Stomach (tissue), 8 donors: ENCODE measurements at regions not wholly inside any gene's neighbourhood (a gene's known extent, or its start where the extent isn't known, plus 50 kb on each side); places are given as distances from the start of the nearest gene placed in this dataset.

Experiments
- DNase-seq, 2 donors: peaks; one replicate each; pipeline versions ENCODE4 v3.0.0 to v3.0.0-alpha.2; 2013 to 2019
- H3K27ac ChIP-seq, 5 donors: fragments of 200-600 bp in 4 of 5; sonication (generic) in 4 of 5; one replicate each; pipeline ENCODE4 v1.5.1; 2013 to 2019; ENCODE audit warnings: mild to moderate bottlenecking in 1 of 5, moderate library complexity in 1 of 5
- H3K27me3 ChIP-seq, 3 donors: fragments of 200-600 bp; sonication (generic); one replicate each; pipeline ENCODE4 v1.5.1; 2017 to 2019; ENCODE audit warnings: mixed run types in 1 of 3
- H3K36me3 ChIP-seq, 4 donors: fragments of 200-600 bp; sonication (generic); 1 replicate in 3 of 4; 2 replicates in 1 of 4; pipeline ENCODE4 v1.5.1; 2016 to 2019
- H3K4me1 ChIP-seq, 4 donors: fragments of 200-600 bp; sonication (generic); one replicate each; pipeline ENCODE4 v1.5.1; 2016 to 2019
- H3K4me3 ChIP-seq, 4 donors: fragments of 200-600 bp; sonication (generic) in 3 of 4; one replicate each; pipeline ENCODE4 v1.5.1; 2016 to 2019; ENCODE audit warnings: mild to moderate bottlenecking in 1 of 4
- H3K9me3 ChIP-seq, 4 donors: fragments of 200-600 bp; sonication (generic); one replicate each; pipeline ENCODE4 v1.5.1; 2016 to 2019
- CTCF ChIP-seq, 7 experiments: fragments of 450-650 bp in 4 of 7; fragments of 200-600 bp in 3 of 7; sonication (generic) in 3 of 7; IDR thresholded peaks; one replicate each; pipeline ENCODE4 v1.5.1; 2016 to 2019; ENCODE audit warnings: antibody characterized with exemption in 7 of 7, control low read depth in 2 of 7, mild to moderate bottlenecking in 1 of 7
- EP300 ChIP-seq: sonication (generic); formaldehyde crosslinking; IDR thresholded peaks from one replicate; pipeline ENCODE4 v1.6.1; 2017; ENCODE audit warnings: antibody characterized with exemption
- POLR2A ChIP-seq, 4 donors: fragments of 450-650 bp; IDR thresholded peaks; one replicate each; pipeline ENCODE4 v1.6.1; 2016; ENCODE audit warnings: antibody characterized with exemption in 4 of 4, control low read depth in 2 of 4, mild to moderate bottlenecking in 1 of 4, moderate library complexity in 1 of 4
- POLR2AphosphoS5 ChIP-seq, 3 donors: sonication (generic); formaldehyde crosslinking; IDR thresholded peaks; one replicate each; pipeline ENCODE4 v1.6.1; 2016; ENCODE audit warnings: antibody characterized with exemption in 3 of 3
- WGBS, 5 donors: extraction: QIAGEN DNeasy Blood & Tissue Kit in 3 of 5; methylation state at CpG; one replicate each; pipeline versions ENCODE4 v1.1.5 to v1.1.7; 2013 to 2018; 5-methylcytosine and 5-hydroxymethylcytosine counted together
- intact Hi-C: fragments of 100-400 bp; cut with DNase I; formaldehyde crosslinking; loops from one replicate; pipeline ENCODE4 v1.15.1; 2023; ENCODE audit warnings: low total_unique reads
- donor health status: healthy with polysubstance abuse.
- donor health status: Bipolar disorder and iron deficiency.
- donor health status: healthy.

DNA sequence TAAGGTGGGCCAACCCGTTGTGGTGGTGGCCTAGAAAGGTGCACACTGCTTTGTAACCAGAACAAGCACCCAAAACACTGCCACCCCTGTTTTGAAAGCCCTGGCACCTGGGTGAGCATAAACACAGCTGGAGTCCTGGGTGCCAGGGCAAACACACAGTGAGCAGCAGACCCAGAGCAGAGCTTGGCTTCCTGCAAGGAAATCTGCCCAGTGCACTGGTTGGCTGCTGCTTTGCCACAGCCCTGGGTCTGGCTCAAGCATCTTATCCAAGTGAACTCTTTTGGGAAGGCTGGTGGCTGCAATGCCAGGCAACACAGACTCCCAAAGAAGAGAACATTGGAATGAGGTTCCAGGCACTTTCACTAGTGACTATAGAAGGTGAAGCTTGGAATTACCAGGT lies 145.5 kb upstream of the PDE1C start:
- H3K27ac ChIP-seq = no peak overlapping the region
- DNase-seq = no peak
- WGBS, 5 donors = 45 to 73% (median 64%) methylated on average over 1 of the region's 1 CpG
- intact Hi-C loops = no loop called here
- no peak overlapping the region for H3K4me3 ChIP-seq
- H3K9me3 ChIP-seq = no peaks in the 10 kb centered on the region
- H3K4me1 ChIP-seq = no peaks in the 10 kb centered on the region
- TF ChIP-seq EP300 (no peak), POLR2AphosphoS5 (IDR thresholded peaks at IDR 0.05) (no peak), CTCF (IDR thresholded peaks at IDR 0.05) (no peak), POLR2A (IDR thresholded peaks at IDR 0.05) (no peak)
- no peaks in the 10 kb centered on the region for H3K36me3 ChIP-seq
- H3K27me3 ChIP-seq = peaks cover 0 to 9% (median 0%) of the 10 kb centered on the region in 3 donors

DNA sequence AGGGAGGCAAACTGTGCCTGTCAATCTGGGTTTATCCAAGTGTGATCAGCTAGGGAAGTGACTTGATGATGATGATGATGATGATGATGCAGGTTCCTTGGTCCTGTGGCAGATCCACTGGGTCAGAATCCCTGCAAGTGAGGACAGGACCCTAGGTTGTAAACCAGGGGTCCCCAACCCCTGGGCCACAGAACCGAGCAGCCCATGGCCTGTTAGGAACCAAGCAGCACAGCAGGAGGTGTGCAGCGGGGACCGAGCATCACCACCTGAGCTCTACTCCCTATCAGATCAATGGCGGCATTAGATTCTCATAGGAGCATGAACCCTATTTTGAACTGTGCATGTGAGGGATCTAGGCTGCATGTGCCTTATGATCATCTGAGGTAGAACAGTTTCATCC lies 144.7 kb upstream of the PDE1C start:
- H3K36me3 ChIP-seq = no peaks in the 10 kb centered on the region
- H3K27me3 ChIP-seq = peaks cover 0 to 10% (median 0%) of the 10 kb centered on the region in 3 donors
- intact Hi-C loops = no loop called here
- H3K9me3 ChIP-seq = no peaks in the 10 kb centered on the region
- WGBS, 5 donors = 86 to 93% (median 91%) methylated on average over 4 of the region's 4 CpGs
- TF ChIP-seq CTCF (IDR thresholded peaks at IDR 0.05) = no peak
- TF ChIP-seq EP300 = no peak
- no peak for TF ChIP-seq POLR2A (IDR thresholded peaks at IDR 0.05)
- TF ChIP-seq POLR2AphosphoS5 (IDR thresholded peaks at IDR 0.05) = no peak
- H3K27ac ChIP-seq = no peak overlapping the region
- no peaks in the 10 kb centered on the region for H3K4me1 ChIP-seq
- no peak for DNase-seq
- H3K4me3 ChIP-seq = no peak overlapping the region

- intact Hi-C loops = no loop called here
- 72 to 81% (median 78%) methylated on average over 7 of the region's 7 CpGs for WGBS, 5 donors
- H3K27ac ChIP-seq = no peak overlapping the region
- H3K4me3 ChIP-seq = no peak overlapping the region
- TF ChIP-seq POLR2A (IDR thresholded peaks at IDR 0.05) (no peak), POLR2AphosphoS5 (IDR thresholded peaks at IDR 0.05) (no peak), CTCF (IDR thresholded peaks at IDR 0.05) (no peak)
- H3K36me3 ChIP-seq = no peaks in the 10 kb centered on the region
- H3K4me1 ChIP-seq = no peaks in the 10 kb centered on the region
- no peak for DNase-seq
- H3K27me3 ChIP-seq = peaks cover 0 to 12% (median 0%) of the 10 kb centered on the region in 3 donors
- no peaks in the 10 kb centered on the region for H3K9me3 ChIP-seq
Measured at GRCh38 chr7:32212321-32212720, 142.1 kb upstream of the PDE1C start.

DNA sequence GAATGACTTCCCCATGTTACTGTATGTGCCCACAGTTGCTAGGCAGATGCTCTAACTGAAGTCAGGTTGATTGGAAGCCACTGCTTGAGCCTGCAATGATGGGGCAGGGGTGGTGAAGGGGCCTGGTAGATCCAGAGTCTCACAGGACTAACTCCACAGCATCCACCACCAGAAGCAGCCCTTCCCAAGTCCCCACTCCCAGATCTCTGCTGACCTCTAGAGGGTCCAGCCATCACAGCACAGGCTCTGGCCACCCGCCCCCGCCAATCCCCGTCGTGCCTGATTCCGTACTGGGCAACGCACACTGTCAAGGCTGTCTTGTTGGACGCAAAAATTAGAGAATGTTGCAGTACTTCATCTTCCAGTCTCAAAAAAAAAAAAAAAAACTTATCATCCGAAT lies 136.8 kb upstream of the PDE1C start:
- TF ChIP-seq POLR2AphosphoS5 (IDR thresholded peaks at IDR 0.05) (no peak), POLR2A (IDR thresholded peaks at IDR 0.05) (no peak), EP300 (no peak), CTCF (IDR thresholded peaks at IDR 0.05) (no peak)
- Histone ChIP-seq H3K4me3 (no peak overlapping the region), H3K4me1 (peaks cover 0 to 10% (median 0%) of the 10 kb centered on the region in 4 donors), H3K9me3 (no peaks in the 10 kb centered on the region), H3K36me3 (no peaks in the 10 kb centered on the region), H3K27me3 (peaks cover 0 to 4% (median 0%) of the 10 kb centered on the region in 3 donors), H3K27ac (no peak overlapping the region)
- intact Hi-C loops = no loop called here
- peak in 1 of 2 donors; percentile 45 for DNase-seq
- WGBS, 5 donors = 27 to 50% (median 30%) methylated on average over 8 of the region's 8 CpGs
